ENCODE measurements at regions not wholly inside any gene's neighbourhood (a gene's known extent, or its start where the extent isn't known, plus 50 kb on each side); places are given as distances from the start of the nearest gene placed in this dataset.

GRCh38 chr1:189851806-189852367 lies 625.8 kb downstream of the BRINP3 start:
- DNase-seq, result no peak
- Mint-ChIP-seq H3K4me1 (no peaks in the 10 kb centered on the region), H3K27me3 (no peaks in the 10 kb centered on the region), H3K27ac (no peak overlapping the region), H3K9me3 (no peaks in the 10 kb centered on the region), H3K36me3 (ENCODE audit: low read depth) (no peaks in the 10 kb centered on the region), H3K4me3 (no peak overlapping the region)
- intact Hi-C loops (cut with micrococcal nuclease), result no loop called here

DNA sequence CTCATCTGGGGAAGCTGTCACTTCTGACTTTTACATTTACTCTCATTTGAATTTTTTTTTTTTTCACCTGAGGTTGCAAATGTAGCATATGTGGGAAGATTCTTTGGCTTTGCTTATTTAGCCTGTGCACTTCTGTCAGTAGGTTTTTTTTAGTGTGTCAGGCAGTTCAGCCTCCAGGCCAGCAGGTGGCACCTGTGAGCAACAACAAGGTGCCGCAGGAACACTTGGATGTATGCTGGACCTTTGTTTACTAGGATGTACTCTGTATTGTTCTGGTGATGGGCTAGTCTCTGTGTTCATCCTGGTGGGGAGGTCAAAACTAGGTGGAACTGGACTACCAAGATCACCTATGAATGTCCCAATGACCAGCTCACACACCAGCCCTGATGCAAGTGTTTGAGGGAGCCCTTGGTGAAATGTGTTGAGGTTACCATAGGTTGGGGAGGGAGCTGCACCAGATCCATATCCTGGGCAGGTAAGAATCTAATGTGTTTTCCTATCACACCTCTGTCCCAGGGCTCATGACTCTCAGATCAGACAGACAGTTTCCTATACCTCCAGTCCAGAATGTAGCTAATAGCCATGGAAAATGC lies 618.2 kb downstream of the BRINP3 start:
- no peak overlapping the region for H3K4me3 Mint-ChIP-seq
- peaks cover 4% of the 10 kb centered on the region for H3K9me3 Mint-ChIP-seq
- intact Hi-C loops (cut with micrococcal nuclease), result no loop called here
- DNase-seq, result peak; percentile 68
- no peak overlapping the region for H3K27ac Mint-ChIP-seq
- H3K36me3 Mint-ChIP-seq (ENCODE audit: low read depth), result no peaks in the 10 kb centered on the region
- no peaks in the 10 kb centered on the region for H3K4me1 Mint-ChIP-seq
- H3K27me3 Mint-ChIP-seq, result no peaks in the 10 kb centered on the region

DNA sequence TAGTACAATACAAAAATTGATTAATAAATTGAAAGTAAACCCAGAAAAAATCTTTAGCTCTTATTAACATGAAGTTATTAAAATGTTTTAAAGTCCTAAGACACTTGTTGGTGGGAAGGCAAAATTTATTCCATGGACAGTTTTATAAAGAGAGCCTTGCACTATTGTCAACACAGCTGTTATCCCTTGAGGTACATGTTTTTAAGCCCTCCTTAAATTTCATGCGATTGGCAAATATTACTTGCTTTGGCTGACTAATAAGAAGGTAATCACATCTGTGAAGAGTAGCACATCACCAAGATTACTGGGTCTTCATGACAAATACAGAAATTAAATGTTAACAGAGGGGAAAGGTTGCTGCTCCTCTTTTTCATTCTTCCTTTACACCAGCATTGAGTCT lies 611.1 kb downstream of the BRINP3 start:
- Mint-ChIP-seq H3K36me3 (ENCODE audit: low read depth) (no peaks in the 10 kb centered on the region), H3K9me3 (no peaks in the 10 kb centered on the region), H3K4me1 (no peaks in the 10 kb centered on the region), H3K27me3 (no peaks in the 10 kb centered on the region), H3K27ac (no peak overlapping the region), H3K4me3 (no peak overlapping the region)
- intact Hi-C loops (cut with micrococcal nuclease), result no loop called here
- no peak for DNase-seq

DNA sequence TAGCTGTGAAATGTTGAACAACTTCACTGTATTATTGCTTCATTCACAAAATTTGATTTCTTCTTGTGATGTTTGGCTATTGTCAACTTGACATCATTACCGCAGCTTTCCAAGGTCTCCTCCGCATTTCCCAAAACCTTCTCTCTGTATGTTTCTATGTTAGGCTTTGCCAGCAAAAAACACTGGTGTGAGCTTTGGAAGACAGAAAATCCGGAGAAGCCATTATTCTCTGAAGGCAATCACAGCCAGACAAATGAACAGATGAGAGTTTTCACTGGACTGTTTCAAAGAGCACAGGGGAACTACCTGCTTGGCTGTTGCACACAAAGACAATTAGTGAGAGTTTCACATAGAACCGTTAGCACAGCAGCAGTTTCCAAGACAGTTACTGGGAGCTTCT lies 609.6 kb downstream of the BRINP3 start:
- no peak for DNase-seq
- no peak overlapping the region for H3K4me3 Mint-ChIP-seq
- no peak overlapping the region for H3K27ac Mint-ChIP-seq
- intact Hi-C loops (cut with micrococcal nuclease), result no loop called here
- no peaks in the 10 kb centered on the region for H3K36me3 Mint-ChIP-seq (ENCODE audit: low read depth)
- H3K9me3 Mint-ChIP-seq, result no peaks in the 10 kb centered on the region
- no peaks in the 10 kb centered on the region for H3K4me1 Mint-ChIP-seq
- H3K27me3 Mint-ChIP-seq, result no peaks in the 10 kb centered on the region

DNA sequence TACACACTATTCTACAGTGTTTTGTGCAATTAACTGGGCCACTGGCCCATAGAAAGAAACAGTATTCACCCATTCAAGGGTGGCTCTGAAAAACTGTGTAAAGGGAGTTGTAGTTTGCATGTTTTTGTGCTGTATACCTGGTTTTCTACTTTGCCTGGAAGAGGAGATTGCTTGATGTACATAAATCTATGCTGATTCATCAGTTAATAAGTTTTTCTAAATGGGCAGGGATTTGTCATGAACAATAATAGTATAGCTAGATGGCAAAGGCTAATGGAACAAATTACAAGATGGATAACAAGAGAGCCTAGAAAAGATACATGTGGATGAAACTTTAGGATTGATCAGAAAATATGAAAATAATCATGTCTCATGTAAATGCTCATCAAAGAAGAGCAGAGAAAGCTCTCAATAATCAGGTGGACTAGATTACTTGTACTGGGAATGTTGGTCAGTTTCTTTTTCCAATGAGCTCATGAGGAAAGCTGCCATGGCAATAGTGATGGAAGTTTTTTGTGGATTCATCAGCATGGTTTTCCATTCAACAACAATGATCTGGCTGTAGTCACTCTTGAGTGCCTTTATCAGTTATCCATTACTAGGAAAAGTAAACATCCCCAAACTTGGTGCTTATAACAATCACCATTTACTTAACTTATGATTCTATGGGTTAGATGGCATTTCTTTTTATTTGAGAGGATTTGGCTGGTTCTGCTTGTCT lies 602.8 kb downstream of the BRINP3 start:
- no peak overlapping the region for H3K27ac Mint-ChIP-seq
- H3K4me1 Mint-ChIP-seq, result no peaks in the 10 kb centered on the region
- no peaks in the 10 kb centered on the region for H3K36me3 Mint-ChIP-seq (ENCODE audit: low read depth)
- intact Hi-C loops (cut with micrococcal nuclease), result no loop called here
- no peak overlapping the region for H3K4me3 Mint-ChIP-seq
- H3K27me3 Mint-ChIP-seq, result no peaks in the 10 kb centered on the region
- no peak for DNase-seq
- H3K9me3 Mint-ChIP-seq, result no peaks in the 10 kb centered on the region

- H3K9me3 Mint-ChIP-seq, result no peaks in the 10 kb centered on the region
- H3K36me3 Mint-ChIP-seq (ENCODE audit: low read depth), result no peaks in the 10 kb centered on the region
- H3K4me1 Mint-ChIP-seq, result no peaks in the 10 kb centered on the region
- no peaks in the 10 kb centered on the region for H3K27me3 Mint-ChIP-seq
- H3K4me3 Mint-ChIP-seq, result no peak overlapping the region
- intact Hi-C loops (cut with micrococcal nuclease), result no loop called here
- DNase-seq, result no peak
- no peak overlapping the region for H3K27ac Mint-ChIP-seq
These were observed 597.5 kb downstream of the BRINP3 start for GRCh38 chr1:189880135-189880534.

- Mint-ChIP-seq H3K27me3 (no peaks in the 10 kb centered on the region), H3K36me3 (ENCODE audit: low read depth) (no peaks in the 10 kb centered on the region), H3K4me1 (no peaks in the 10 kb centered on the region), H3K27ac (no peak overlapping the region), H3K9me3 (peaks cover 3% of the 10 kb centered on the region), H3K4me3 (no peak overlapping the region)
- DNase-seq, result no peak
- intact Hi-C loops (cut with micrococcal nuclease), result no loop called here
These were observed 577.8 kb downstream of the BRINP3 start for GRCh38 chr1:189899686-189900425.

DNA sequence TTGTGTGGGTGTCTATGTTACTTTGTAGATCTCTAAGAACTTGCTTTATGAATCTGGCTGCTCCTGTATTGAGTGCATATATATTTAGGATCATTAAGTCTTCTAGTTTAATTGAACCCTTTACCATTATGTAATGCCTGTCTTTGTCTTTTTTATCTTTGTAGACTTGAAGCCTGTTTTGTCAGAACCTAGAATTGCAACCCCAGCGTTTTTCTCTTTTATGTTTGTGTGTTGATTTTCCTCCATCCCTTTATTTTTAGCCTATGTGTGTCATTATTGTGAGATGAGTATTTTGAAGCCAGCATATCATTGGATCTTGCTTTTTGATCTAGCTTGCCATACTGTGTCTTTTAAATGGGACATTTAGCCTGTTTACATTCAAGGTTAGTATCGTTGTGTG lies 573.2 kb downstream of the BRINP3 start:
- Mint-ChIP-seq H3K27me3 (no peaks in the 10 kb centered on the region), H3K36me3 (ENCODE audit: low read depth) (no peaks in the 10 kb centered on the region), H3K4me1 (no peaks in the 10 kb centered on the region), H3K9me3 (peaks cover 9% of the 10 kb centered on the region), H3K27ac (no peak overlapping the region), H3K4me3 (no peak overlapping the region)
- DNase-seq, result no peak
- intact Hi-C loops (cut with micrococcal nuclease), result no loop called here

GRCh38 chr1:189908113-189908512 lies 569.6 kb downstream of the BRINP3 start:
- no peak for DNase-seq
- Mint-ChIP-seq H3K4me1 (no peaks in the 10 kb centered on the region), H3K9me3 (peaks cover 9% of the 10 kb centered on the region), H3K27ac (no peak overlapping the region), H3K27me3 (no peaks in the 10 kb centered on the region), H3K4me3 (no peak overlapping the region), H3K36me3 (ENCODE audit: low read depth) (no peaks in the 10 kb centered on the region)
- intact Hi-C loops (cut with micrococcal nuclease), result no loop called here

DNA sequence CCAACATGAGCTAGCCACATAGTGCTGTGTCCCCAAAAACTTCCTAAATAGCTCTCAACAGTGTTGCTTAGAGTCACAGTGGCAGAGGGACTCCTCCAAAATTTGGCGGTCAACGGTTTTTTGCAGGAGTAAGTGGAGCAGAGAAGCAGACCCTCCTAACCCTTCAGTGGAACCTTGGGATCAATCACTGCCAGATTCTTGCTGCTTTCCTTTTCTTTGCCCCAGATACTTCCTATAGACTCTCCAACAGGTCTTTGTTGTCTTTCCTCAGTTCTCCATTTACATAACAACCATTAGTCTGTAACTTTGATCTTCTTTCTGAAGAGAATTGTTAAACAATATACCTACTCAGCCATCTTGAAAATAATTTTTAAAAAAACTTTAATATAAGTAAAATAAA lies 556.1 kb downstream of the BRINP3 start:
- no peak overlapping the region for H3K4me3 Mint-ChIP-seq
- intact Hi-C loops (cut with micrococcal nuclease), result no loop called here
- no peak for DNase-seq
- no peaks in the 10 kb centered on the region for H3K36me3 Mint-ChIP-seq (ENCODE audit: low read depth)
- no peaks in the 10 kb centered on the region for H3K4me1 Mint-ChIP-seq
- peaks cover 13% of the 10 kb centered on the region for H3K9me3 Mint-ChIP-seq
- H3K27me3 Mint-ChIP-seq, result no peaks in the 10 kb centered on the region
- H3K27ac Mint-ChIP-seq, result no peak overlapping the region

- H3K36me3 Mint-ChIP-seq (ENCODE audit: low read depth), result no peaks in the 10 kb centered on the region
- H3K4me1 Mint-ChIP-seq, result no peaks in the 10 kb centered on the region
- H3K4me3 Mint-ChIP-seq, result no peak overlapping the region
- H3K27ac Mint-ChIP-seq, result no peak overlapping the region
- H3K27me3 Mint-ChIP-seq, result no peaks in the 10 kb centered on the region
- intact Hi-C loops (cut with micrococcal nuclease), result no loop called here
- no peak for DNase-seq
- peaks cover 4% of the 10 kb centered on the region for H3K9me3 Mint-ChIP-seq
These were observed 550.0 kb downstream of the BRINP3 start for GRCh38 chr1:189927641-189928040.

DNA sequence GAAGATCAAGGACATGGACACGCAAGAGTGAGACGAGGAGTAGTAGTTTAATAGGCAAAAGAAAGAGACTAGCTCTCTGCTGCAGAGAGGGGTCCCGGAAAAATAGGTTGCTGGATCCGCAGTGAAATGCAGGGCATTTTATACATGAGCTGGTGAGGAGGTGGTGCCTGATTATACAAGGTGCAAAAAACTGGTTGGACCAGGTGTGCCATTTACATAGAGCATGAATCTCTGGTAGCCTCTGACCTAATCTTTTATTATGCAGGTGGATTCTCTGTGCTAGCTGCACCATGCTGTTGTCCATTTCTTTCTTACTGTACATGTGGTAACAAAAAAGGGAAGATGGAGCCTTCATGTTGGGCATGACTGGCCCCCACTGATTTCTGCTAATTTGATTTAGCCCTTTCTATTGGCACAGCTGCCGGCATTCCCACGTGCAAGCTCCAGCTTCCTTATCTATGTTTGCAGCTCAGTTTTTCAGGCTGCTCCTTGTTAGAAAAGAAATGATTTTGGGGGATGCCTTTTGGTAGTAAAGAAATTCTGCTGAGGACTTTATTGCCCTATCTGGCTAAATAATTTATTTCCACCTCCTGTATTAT lies 548.1 kb downstream of the BRINP3 start:
- H3K36me3 Mint-ChIP-seq (ENCODE audit: low read depth), result no peaks in the 10 kb centered on the region
- no peaks in the 10 kb centered on the region for H3K9me3 Mint-ChIP-seq
- no peak for DNase-seq
- no peak overlapping the region for H3K4me3 Mint-ChIP-seq
- H3K4me1 Mint-ChIP-seq, result no peaks in the 10 kb centered on the region
- H3K27me3 Mint-ChIP-seq, result no peaks in the 10 kb centered on the region
- H3K27ac Mint-ChIP-seq, result no peak overlapping the region
- intact Hi-C loops (cut with micrococcal nuclease), result no loop called here

- Mint-ChIP-seq H3K27ac (no peak overlapping the region), H3K4me3 (no peak overlapping the region), H3K4me1 (no peaks in the 10 kb centered on the region), H3K9me3 (peaks cover 2% of the 10 kb centered on the region), H3K36me3 (ENCODE audit: low read depth) (no peaks in the 10 kb centered on the region), H3K27me3 (no peaks in the 10 kb centered on the region)
- no peak for DNase-seq
- intact Hi-C loops (cut with micrococcal nuclease), result no loop called here
These were observed 540.8 kb downstream of the BRINP3 start for GRCh38 chr1:189936861-189937260.

DNA sequence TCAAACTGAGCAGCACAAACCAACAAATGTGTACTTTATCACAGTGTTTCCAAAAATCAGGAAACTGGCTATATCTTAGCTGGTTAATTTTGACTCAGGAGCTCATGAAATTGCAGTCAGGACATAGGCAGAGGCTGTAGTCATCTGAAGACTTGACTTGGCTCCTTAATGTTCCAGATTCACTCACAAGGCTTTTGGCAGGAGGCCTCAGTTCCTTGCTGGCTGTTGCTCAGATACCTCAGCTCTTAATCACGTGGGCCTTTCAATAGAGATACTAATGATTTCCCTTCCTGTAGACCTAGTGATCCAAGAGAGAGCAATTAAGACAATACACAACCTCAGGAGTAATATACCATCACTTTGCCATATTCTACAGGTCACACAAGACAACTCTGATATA lies 537.7 kb downstream of the BRINP3 start:
- DNase-seq, result no peak
- Mint-ChIP-seq H3K4me3 (no peak overlapping the region), H3K36me3 (ENCODE audit: low read depth) (no peaks in the 10 kb centered on the region), H3K4me1 (no peaks in the 10 kb centered on the region), H3K27me3 (no peaks in the 10 kb centered on the region), H3K27ac (no peak overlapping the region), H3K9me3 (peaks cover 2% of the 10 kb centered on the region)
- intact Hi-C loops (cut with micrococcal nuclease), result no loop called here
